Brain microvascular endothelial cell (primary cell): ENCODE measurements at regions not wholly inside any gene's neighbourhood (a gene's known extent, or its start where the extent isn't known, plus 50 kb on each side); places are given as distances from the start of the nearest gene placed in this dataset.

ENCODE experiments used
- DNase-seq: peaks from one replicate; pipeline ENCODE4 v3.0.0-alpha.2; 2020
- H3K27ac ChIP-seq: fragments of 250-450 bp; sonication (Bioruptor Pico); 2 replicates; pipeline ENCODE4 v1.5.1; 2020; ENCODE audit warnings: mild to moderate bottlenecking, moderate library complexity
- H3K27me3 ChIP-seq: fragments of 250-450 bp; sonication (Bioruptor Pico); replicated peaks from 2 replicates; pipeline ENCODE4 v1.5.1; 2020; ENCODE audit warnings: mild to moderate bottlenecking
- H3K36me3 ChIP-seq: fragments of 250-450 bp; sonication (Bioruptor Pico); replicated peaks from 2 replicates; pipeline ENCODE4 v1.5.1; 2020; ENCODE audit warnings: mild to moderate bottlenecking
- H3K4me3 ChIP-seq: 2 replicates; pipeline ENCODE4 v1.5.1; 2011; ENCODE audit warnings: low read depth, mild to moderate bottlenecking, control low read depth, low read length, moderate library complexity
- in situ Hi-C: cut with HindIII; loops from 2 replicates; pipeline ENCODE4 v1.10.0; 2017; ENCODE audit warnings: low sequenced_read_pairs, low pct_ligation_motif_present
- TF ChIP-seq, protein P1 (sequence below): IDR thresholded peaks from 2 replicates; pipeline ENCODE4 v1.5.1; 2011; ENCODE audit warnings: low read depth, mild to moderate bottlenecking, moderate library complexity, low read length, control low read depth, inconsistent platforms; ENCODE audit errors: missing control alignments

DNA sequence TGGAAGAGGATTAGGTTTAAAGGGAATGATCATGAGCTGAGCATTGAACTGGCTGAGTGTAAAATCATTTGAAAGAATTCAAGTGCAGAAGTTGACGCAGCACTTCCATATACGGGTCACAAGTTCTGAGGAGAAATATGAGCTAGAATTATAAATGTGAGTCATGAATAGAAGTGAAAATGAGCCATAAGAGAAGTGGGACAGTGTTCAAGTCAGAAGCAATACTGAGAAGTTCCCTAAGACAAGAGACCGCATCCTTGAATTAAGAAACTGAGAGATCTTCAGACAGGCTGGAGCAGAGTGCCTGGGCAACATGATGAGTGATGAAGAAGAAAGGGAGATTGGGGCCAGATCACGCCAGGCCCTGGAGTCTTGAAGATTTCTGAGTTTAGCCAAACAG, 209.7 kb downstream of the TBX18 start:
- H3K4me3 ChIP-seq, result no peak overlapping the region
- no peak overlapping the region for H3K27ac ChIP-seq
- DNase-seq, result peak; percentile 29
- no peaks in the 10 kb centered on the region for H3K27me3 ChIP-seq
- in situ Hi-C loops, result no loop called here
- no peaks in the 10 kb centered on the region for H3K36me3 ChIP-seq
- TF ChIP-seq, protein P1, sequence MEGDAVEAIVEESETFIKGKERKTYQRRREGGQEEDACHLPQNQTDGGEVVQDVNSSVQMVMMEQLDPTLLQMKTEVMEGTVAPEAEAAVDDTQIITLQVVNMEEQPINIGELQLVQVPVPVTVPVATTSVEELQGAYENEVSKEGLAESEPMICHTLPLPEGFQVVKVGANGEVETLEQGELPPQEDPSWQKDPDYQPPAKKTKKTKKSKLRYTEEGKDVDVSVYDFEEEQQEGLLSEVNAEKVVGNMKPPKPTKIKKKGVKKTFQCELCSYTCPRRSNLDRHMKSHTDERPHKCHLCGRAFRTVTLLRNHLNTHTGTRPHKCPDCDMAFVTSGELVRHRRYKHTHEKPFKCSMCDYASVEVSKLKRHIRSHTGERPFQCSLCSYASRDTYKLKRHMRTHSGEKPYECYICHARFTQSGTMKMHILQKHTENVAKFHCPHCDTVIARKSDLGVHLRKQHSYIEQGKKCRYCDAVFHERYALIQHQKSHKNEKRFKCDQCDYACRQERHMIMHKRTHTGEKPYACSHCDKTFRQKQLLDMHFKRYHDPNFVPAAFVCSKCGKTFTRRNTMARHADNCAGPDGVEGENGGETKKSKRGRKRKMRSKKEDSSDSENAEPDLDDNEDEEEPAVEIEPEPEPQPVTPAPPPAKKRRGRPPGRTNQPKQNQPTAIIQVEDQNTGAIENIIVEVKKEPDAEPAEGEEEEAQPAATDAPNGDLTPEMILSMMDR, result no peak

DNA sequence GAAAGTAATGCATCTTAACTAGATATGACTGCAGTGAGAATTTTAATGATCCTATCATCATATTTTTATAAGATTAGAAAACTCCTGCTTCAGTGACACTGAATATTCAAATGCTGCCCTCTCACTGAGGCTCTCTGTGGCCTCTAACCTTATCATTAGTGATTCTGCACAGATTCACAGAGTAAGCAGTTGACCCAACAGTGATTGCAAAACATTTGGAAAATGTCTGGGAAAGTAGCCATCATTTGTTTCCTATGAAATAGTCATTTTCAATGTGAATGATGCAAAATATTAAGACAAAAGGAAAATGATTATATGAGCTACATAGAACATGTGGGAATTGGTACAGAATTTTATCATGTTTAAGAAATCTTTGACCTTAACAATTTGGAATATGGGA, 210.3 kb downstream of the TBX18 start:
- Histone ChIP-seq H3K36me3 (no peaks in the 10 kb centered on the region), H3K4me3 (no peak overlapping the region), H3K27me3 (no peaks in the 10 kb centered on the region), H3K27ac (no peak overlapping the region)
- DNase-seq, result no peak
- in situ Hi-C loops, result no loop called here
- TF ChIP-seq, protein P1, result no peak

GRCh38 chr6:84553527-84553926, 210.9 kb downstream of the TBX18 start:
- DNase-seq, result no peak
- no peak overlapping the region for H3K27ac ChIP-seq
- no peaks in the 10 kb centered on the region for H3K36me3 ChIP-seq
- H3K4me3 ChIP-seq, result no peak overlapping the region
- in situ Hi-C loops, result no loop called here
- H3K27me3 ChIP-seq, result no peaks in the 10 kb centered on the region
- TF ChIP-seq, protein P1, result no peak

- Histone ChIP-seq H3K27me3 (no peaks in the 10 kb centered on the region), H3K36me3 (no peaks in the 10 kb centered on the region), H3K4me3 (no peak overlapping the region), H3K27ac (no peak overlapping the region)
- no peak for DNase-seq
- TF ChIP-seq, protein P1, result no peak
- in situ Hi-C loops, result no loop called here
These were observed 212.6 kb downstream of the TBX18 start for GRCh38 chr6:84551797-84552196.

GRCh38 chr6:84549917-84550316, 214.5 kb downstream of the TBX18 start:
- in situ Hi-C loops, result no loop called here
- TF ChIP-seq, protein P1, result peak; percentile 44
- no peak for DNase-seq

DNA sequence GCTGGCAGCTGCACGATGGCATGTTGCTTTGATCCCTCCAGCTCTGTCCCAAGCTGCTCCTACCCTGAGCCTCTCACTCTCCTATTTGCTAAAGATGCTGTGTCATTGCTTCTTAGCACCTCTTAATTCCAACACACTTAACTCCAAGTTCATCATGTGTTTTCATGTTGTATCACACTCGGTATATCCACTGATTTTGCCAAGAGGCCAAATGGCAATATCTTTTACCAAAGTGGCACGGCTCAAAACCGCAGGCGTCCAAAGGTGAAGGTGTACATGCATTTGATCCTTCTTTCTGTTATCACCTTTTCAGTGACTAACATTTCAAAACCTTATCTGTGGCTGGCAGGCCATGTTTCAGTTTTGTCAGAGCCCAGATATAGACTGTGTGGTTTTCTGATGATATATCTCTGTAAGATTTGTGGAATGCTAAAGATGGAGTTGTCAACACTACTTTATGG, 217.0 kb downstream of the TBX18 start:
- Histone ChIP-seq H3K27me3 (no peaks in the 10 kb centered on the region), H3K27ac (no peak overlapping the region), H3K36me3 (no peaks in the 10 kb centered on the region), H3K4me3 (no peak overlapping the region)
- TF ChIP-seq, protein P1, result no peak
- DNase-seq, result peak; percentile 65
- in situ Hi-C loops, result no loop called here

More at GRCh38 chr6:84549917-84550316, 214.5 kb downstream of the TBX18 start:
- Histone ChIP-seq H3K27me3 (no peaks in the 10 kb centered on the region), H3K36me3 (no peaks in the 10 kb centered on the region), H3K4me3 (no peak overlapping the region), H3K27ac (no peak overlapping the region)
